Osteocyte (in vitro differentiated cells): ENCODE measurements at regions not wholly inside any gene's neighbourhood (a gene's known extent, or its start where the extent isn't known, plus 50 kb on each side); places are given as distances from the start of the nearest gene placed in this dataset.
"Not testable (repeated sequence)": the region's sequence is repeated elsewhere in the genome, so short reads cannot be mapped to it uniquely, and the experiment has no call there.

Source experiments
- DNase-seq: peaks from one replicate; pipeline ENCODE4 v3.0.0; 2021; ENCODE audit warnings: mixed read lengths; ENCODE audit not compliant: unreplicated experiment; ENCODE audit errors: extremely low spot score
- H3K27ac Mint-ChIP-seq: one replicate; pipeline ENCODE4 v1.8.0; 2021; ENCODE audit warnings: mild to moderate bottlenecking, mixed read lengths; ENCODE audit not compliant: unreplicated experiment
- H3K27me3 Mint-ChIP-seq: one replicate; pipeline ENCODE4 v1.8.0; 2021; ENCODE audit warnings: mixed read lengths; ENCODE audit not compliant: unreplicated experiment
- H3K36me3 Mint-ChIP-seq: one replicate; pipeline ENCODE4 v1.8.0; 2021; ENCODE audit warnings: mixed read lengths; ENCODE audit not compliant: unreplicated experiment
- H3K4me1 Mint-ChIP-seq: one replicate; pipeline ENCODE4 v1.8.0; 2021; ENCODE audit warnings: mixed read lengths; ENCODE audit not compliant: unreplicated experiment
- H3K4me3 Mint-ChIP-seq: one replicate; pipeline ENCODE4 v1.8.0; 2021; ENCODE audit warnings: mild to moderate bottlenecking, moderate library complexity, mixed read lengths; ENCODE audit not compliant: unreplicated experiment
- H3K9me3 Mint-ChIP-seq: one replicate; pipeline ENCODE4 v1.8.0; 2021; ENCODE audit warnings: mixed read lengths; ENCODE audit not compliant: unreplicated experiment
- CTCF ChIP-seq: fragments of 200-600 bp; sonication (generic); IDR thresholded peaks from 2 replicates; pipeline ENCODE4 v1.5.0; 2021; ENCODE audit warnings: antibody characterized with exemption, mild to moderate bottlenecking, moderate library complexity

- no peak overlapping the region for H3K27ac Mint-ChIP-seq
- DNase-seq = no peak
Observed at GRCh38 chr2:10229462-10230099, 73.1 kb upstream of the HPCAL1 start.

GRCh38 chr2:10230499-10230898 lies 72.2 kb upstream of the HPCAL1 start:
- DNase-seq = no peak
- TF ChIP-seq CTCF = no peak
- Mint-ChIP-seq H3K4me1 (peaks cover 8% of the 10 kb centered on the region), H3K27ac (no peak overlapping the region), H3K27me3 (no peaks in the 10 kb centered on the region), H3K9me3 (no peaks in the 10 kb centered on the region), H3K36me3 (no peaks in the 10 kb centered on the region), H3K4me3 (no peak overlapping the region)

More at GRCh38 chr2:10229462-10230099, 73.1 kb upstream of the HPCAL1 start:
- TF ChIP-seq CTCF = no peak
- H3K27me3 Mint-ChIP-seq = no peaks in the 10 kb centered on the region
- no peaks in the 10 kb centered on the region for H3K36me3 Mint-ChIP-seq
- no peak overlapping the region for H3K4me3 Mint-ChIP-seq
- H3K9me3 Mint-ChIP-seq = no peaks in the 10 kb centered on the region
- peaks cover 8% of the 10 kb centered on the region for H3K4me1 Mint-ChIP-seq

- not testable (repeated sequence) for H3K4me3 Mint-ChIP-seq, H3K27ac Mint-ChIP-seq, H3K27me3 Mint-ChIP-seq, DNase-seq, H3K36me3 Mint-ChIP-seq, H3K4me1 Mint-ChIP-seq, H3K9me3 Mint-ChIP-seq
Observed at GRCh38 chr2:10230921-10231320, 71.8 kb upstream of the HPCAL1 start.

GRCh38 chr2:10231551-10232085 lies 71.1 kb upstream of the HPCAL1 start:
- Mint-ChIP-seq H3K27ac (no peak overlapping the region), H3K9me3 (no peaks in the 10 kb centered on the region), H3K36me3 (no peaks in the 10 kb centered on the region), H3K27me3 (no peaks in the 10 kb centered on the region), H3K4me3 (no peak overlapping the region), H3K4me1 (peaks cover 8% of the 10 kb centered on the region)
- TF ChIP-seq CTCF = no peak
- DNase-seq = no peak

GRCh38 chr2:10232096-10232815 lies 70.4 kb upstream of the HPCAL1 start:
- no peak for DNase-seq
- Mint-ChIP-seq H3K27me3 (no peaks in the 10 kb centered on the region), H3K4me3 (no peak overlapping the region), H3K36me3 (no peaks in the 10 kb centered on the region), H3K9me3 (no peaks in the 10 kb centered on the region), H3K4me1 (peaks cover 6% of the 10 kb centered on the region), H3K27ac (no peak overlapping the region)
- no peak for TF ChIP-seq CTCF
